DND-41 (cell line): ENCODE measurements at regions not wholly inside any gene's neighbourhood (a gene's known extent, or its start where the extent isn't known, plus 50 kb on each side); places are given as distances from the start of the nearest gene placed in this dataset.

Experiments
- EZH2 ChIP-seq: IDR thresholded peaks from 3 replicates; pipeline ENCODE4 v1.6.1; 2012; ENCODE audit warnings: borderline replicate concordance, low read depth, mild to moderate bottlenecking, moderate library complexity, low read length, inconsistent platforms; ENCODE audit not compliant: severe bottlenecking
- TF ChIP-seq, protein P1 (sequence below): IDR thresholded peaks from 2 replicates; pipeline ENCODE4 v1.5.1; 2012; ENCODE audit warnings: borderline replicate concordance, low read length, moderate library complexity, mild to moderate bottlenecking; ENCODE audit not compliant: poor library complexity, severe bottlenecking; ENCODE audit errors: extremely low read depth

GRCh38 chr10:130282492-130283218, 146.5 kb downstream of the GLRX3 start:
- TF ChIP-seq, protein P1, sequence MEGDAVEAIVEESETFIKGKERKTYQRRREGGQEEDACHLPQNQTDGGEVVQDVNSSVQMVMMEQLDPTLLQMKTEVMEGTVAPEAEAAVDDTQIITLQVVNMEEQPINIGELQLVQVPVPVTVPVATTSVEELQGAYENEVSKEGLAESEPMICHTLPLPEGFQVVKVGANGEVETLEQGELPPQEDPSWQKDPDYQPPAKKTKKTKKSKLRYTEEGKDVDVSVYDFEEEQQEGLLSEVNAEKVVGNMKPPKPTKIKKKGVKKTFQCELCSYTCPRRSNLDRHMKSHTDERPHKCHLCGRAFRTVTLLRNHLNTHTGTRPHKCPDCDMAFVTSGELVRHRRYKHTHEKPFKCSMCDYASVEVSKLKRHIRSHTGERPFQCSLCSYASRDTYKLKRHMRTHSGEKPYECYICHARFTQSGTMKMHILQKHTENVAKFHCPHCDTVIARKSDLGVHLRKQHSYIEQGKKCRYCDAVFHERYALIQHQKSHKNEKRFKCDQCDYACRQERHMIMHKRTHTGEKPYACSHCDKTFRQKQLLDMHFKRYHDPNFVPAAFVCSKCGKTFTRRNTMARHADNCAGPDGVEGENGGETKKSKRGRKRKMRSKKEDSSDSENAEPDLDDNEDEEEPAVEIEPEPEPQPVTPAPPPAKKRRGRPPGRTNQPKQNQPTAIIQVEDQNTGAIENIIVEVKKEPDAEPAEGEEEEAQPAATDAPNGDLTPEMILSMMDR = no peak
- TF ChIP-seq EZH2 = no peak
